Fibroblast of pulmonary artery (primary cell): ENCODE measurements at regions not wholly inside any gene's neighbourhood (a gene's known extent, or its start where the extent isn't known, plus 50 kb on each side); places are given as distances from the start of the nearest gene placed in this dataset.

Experiments used
- DNase-seq: peaks from one replicate; pipeline ENCODE4 v3.0.0-alpha.2; 2010; ENCODE audit warnings: low read depth
- H3K4me3 ChIP-seq: replicated peaks from 2 replicates; pipeline ENCODE4 v1.5.1; 2011; ENCODE audit warnings: low read depth, mild to moderate bottlenecking, control low read depth, low read length, moderate library complexity
- TF ChIP-seq, protein P1 (sequence below): IDR thresholded peaks from 2 replicates; pipeline ENCODE4 v1.5.1; 2011; ENCODE audit warnings: mild to moderate bottlenecking, control low read depth, low read length, inconsistent platforms; ENCODE audit errors: missing control alignments

DNA sequence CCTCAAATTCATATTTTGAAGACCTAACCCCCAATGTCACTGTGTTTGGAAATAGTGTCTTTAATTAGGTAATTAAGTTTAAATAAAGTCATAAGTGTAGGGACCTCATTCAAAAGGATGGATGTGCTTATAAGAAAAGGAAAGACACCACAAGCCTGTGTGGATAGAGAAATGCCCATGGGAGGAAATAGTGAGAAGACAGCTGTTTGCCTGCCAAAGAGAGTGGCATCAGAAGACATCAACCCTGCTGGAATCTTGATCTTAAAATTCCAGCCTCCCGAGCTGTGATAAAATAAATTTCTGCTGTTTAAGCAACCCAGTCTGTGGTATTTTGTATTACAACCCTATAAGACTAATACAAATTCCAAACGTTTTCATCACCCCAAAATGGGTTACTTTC lies 1867.9 kb upstream of the NUDT12 start:
- H3K4me3 ChIP-seq = no peak overlapping the region
- TF ChIP-seq, protein P1, sequence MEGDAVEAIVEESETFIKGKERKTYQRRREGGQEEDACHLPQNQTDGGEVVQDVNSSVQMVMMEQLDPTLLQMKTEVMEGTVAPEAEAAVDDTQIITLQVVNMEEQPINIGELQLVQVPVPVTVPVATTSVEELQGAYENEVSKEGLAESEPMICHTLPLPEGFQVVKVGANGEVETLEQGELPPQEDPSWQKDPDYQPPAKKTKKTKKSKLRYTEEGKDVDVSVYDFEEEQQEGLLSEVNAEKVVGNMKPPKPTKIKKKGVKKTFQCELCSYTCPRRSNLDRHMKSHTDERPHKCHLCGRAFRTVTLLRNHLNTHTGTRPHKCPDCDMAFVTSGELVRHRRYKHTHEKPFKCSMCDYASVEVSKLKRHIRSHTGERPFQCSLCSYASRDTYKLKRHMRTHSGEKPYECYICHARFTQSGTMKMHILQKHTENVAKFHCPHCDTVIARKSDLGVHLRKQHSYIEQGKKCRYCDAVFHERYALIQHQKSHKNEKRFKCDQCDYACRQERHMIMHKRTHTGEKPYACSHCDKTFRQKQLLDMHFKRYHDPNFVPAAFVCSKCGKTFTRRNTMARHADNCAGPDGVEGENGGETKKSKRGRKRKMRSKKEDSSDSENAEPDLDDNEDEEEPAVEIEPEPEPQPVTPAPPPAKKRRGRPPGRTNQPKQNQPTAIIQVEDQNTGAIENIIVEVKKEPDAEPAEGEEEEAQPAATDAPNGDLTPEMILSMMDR = no peak
- DNase-seq = no peak

DNA sequence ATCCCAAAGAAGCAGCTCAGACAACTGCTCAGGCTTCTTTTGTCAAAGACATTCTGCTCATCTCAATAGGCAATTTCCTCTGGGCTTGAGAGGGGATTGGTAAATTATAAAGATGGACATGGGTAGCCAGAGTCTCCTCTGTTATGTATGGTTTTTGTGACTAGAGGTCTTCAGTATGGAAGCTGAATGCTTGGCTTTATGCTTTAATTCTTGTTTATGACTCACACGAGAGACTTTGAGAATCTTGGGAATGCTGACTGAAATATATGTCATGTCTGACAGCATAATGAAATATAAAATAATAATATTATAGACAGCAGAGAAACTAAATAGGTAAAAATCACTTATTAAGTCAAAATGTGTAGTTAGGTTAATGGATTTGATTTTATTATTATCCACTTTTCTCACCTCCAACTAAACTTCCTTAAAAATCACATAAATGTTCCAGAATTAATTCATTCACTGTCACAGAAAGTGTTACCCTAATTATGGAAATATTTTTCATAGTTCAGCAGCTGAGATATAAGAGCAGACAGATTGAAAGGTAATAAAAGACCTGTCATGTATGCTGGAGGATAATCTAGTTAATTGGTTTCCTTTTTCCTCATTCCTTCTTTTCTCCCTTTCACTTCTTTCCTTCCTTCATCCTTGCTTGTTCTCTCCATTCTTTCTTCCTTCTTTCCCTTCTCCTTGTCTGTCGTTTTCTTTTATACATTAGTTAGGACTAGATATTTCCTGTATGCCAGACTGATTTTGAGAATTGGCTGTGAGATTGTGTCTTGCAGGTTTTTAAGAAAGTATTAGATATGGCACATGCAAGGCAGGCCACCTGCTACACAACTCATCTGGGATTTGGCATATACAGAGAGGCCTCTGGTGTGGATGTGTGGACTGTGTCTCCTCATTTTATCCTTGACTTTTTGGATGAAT lies 1866.1 kb upstream of the NUDT12 start:
- TF ChIP-seq, protein P1 = no peak
- no peak for DNase-seq
- no peak overlapping the region for H3K4me3 ChIP-seq

GRCh38 chr5:105414067-105414466 lies 1851.5 kb upstream of the NUDT12 start:
- TF ChIP-seq, protein P1 = no peak
- DNase-seq = no peak
- H3K4me3 ChIP-seq = no peak overlapping the region

DNA sequence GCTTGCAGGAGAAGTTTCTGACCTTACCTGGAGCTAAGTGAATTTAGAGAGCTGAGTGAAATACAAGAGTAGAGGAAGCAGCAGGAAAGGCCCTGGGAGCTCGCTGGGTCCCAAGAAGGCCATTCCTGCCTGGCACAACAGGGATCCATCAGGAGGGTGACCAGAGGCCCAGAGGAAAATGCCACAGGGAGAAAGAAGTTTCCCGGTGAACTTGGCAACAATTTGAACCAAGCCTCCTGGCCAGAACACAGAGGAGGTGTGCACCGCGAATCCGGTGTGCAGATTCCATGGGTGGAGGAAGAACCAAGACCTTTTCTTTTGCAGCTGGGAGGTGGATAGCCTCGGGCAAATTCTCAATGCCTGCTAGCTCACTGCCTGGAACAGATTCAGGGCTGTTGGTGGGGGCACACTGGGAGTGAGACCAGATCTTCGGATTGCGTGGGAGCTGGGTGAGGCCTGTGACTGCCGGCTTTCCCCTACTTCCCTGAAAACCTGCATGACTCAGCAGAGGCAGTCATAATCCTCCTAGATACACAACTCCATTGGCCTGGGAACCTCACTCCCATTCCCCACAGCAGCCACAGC lies 1850.9 kb upstream of the NUDT12 start:
- TF ChIP-seq, protein P1 = no peak
- H3K4me3 ChIP-seq = no peak overlapping the region
- DNase-seq = no peak

- no peak overlapping the region for H3K4me3 ChIP-seq
- TF ChIP-seq, protein P1 = no peak
- DNase-seq = no peak
Observed at GRCh38 chr5:105409695-105410094, 1847.1 kb upstream of the NUDT12 start.

DNA sequence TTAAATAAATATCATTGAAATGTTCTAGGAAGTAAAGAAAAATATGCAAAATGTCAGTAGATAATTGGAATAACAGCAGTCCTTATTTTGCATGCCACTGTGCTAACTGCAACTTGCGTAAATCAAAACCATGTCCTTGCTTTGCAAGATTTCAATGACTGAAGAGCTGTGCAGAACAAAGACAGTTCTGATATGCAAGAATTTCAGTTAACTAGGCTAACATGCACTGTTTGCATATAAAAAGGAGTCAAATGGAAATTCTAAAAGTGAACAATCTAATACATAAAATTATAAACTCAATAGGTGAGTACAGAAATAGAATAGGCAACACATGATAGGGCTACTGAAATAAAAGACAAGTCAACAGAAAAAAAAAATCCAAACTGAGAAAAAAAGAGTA lies 1844.6 kb upstream of the NUDT12 start:
- no peak for DNase-seq
- TF ChIP-seq, protein P1 = no peak
- H3K4me3 ChIP-seq = no peak overlapping the region
